Liver (tissue), 8 donors: ENCODE measurements at regions not wholly inside any gene's neighbourhood (a gene's known extent, or its start where the extent isn't known, plus 50 kb on each side); places are given as distances from the start of the nearest gene placed in this dataset.

Experiments
- DNase-seq: peaks from one replicate; pipeline ENCODE4 v3.0.0-alpha.2; 2017; ENCODE audit warnings: low spot score
- H3K27ac ChIP-seq, 2 donors: one replicate each; pipeline ENCODE4 v1.7.0; 2013; ENCODE audit warnings: inconsistent platforms in 2 of 2, low read length in 2 of 2, control low read depth in 1 of 2, low read depth in 1 of 2, mild to moderate bottlenecking in 1 of 2
- H3K27me3 ChIP-seq, 4 donors: one replicate each; pipeline versions ENCODE4 v1.6.1 to v1.7.0; 2013; ENCODE audit warnings: low read length in 3 of 4, inconsistent platforms in 1 of 4, mild to moderate bottlenecking in 1 of 4, moderate library complexity in 1 of 4; ENCODE audit not compliant: control insufficient read depth in 4 of 4, insufficient read depth in 4 of 4
- H3K36me3 ChIP-seq, 4 donors: one replicate each; pipeline versions ENCODE4 v1.6.1 to v1.7.0; 2013; ENCODE audit warnings: low read length in 3 of 4, mild to moderate bottlenecking in 3 of 4, low read depth in 1 of 4, moderate library complexity in 1 of 4; ENCODE audit not compliant: control insufficient read depth in 4 of 4, insufficient read depth in 3 of 4
- H3K4me1 ChIP-seq, 4 donors: one replicate each; pipeline versions ENCODE4 v1.6.1 to v1.7.0; 2013; ENCODE audit warnings: low read length in 3 of 4, mild to moderate bottlenecking in 3 of 4, moderate library complexity in 1 of 4; ENCODE audit not compliant: control insufficient read depth in 4 of 4, insufficient read depth in 4 of 4
- H3K4me3 ChIP-seq, 3 donors: one replicate each; pipeline versions ENCODE4 v1.6.1 to v1.7.0; 2013; ENCODE audit warnings: low read length in 3 of 3, control low read depth in 1 of 3, low read depth in 1 of 3, mild to moderate bottlenecking in 1 of 3
- H3K9ac ChIP-seq, 2 donors: one replicate each; pipeline ENCODE4 v1.7.0; 2013; ENCODE audit warnings: low read length in 2 of 2, mild to moderate bottlenecking in 2 of 2, moderate library complexity in 2 of 2, control low read depth in 1 of 2, low read depth in 1 of 2
- H3K9me3 ChIP-seq, 4 donors: one replicate each; pipeline versions ENCODE4 v1.6.1 to v1.7.0; 2013; ENCODE audit warnings: low read length in 3 of 4; ENCODE audit not compliant: control insufficient read depth in 4 of 4
- EGR1 ChIP-seq, 2 donors: IDR thresholded peaks; 2 replicates each; pipeline ENCODE4 v1.6.1; 2016 to 2018; ENCODE audit warnings: antibody characterized with exemption in 2 of 2, low read depth in 2 of 2
- FOXA1 ChIP-seq: IDR thresholded peaks from 2 replicates; pipeline ENCODE4 v1.6.1; 2016; ENCODE audit warnings: antibody characterized with exemption
- FOXA2 ChIP-seq: IDR thresholded peaks from 2 replicates; pipeline ENCODE4 v1.6.1; 2016; ENCODE audit warnings: antibody characterized with exemption
- GABPA ChIP-seq, 2 donors: IDR thresholded peaks in 1 of 2; conservative IDR thresholded peaks in 1 of 2; 2 replicates each; pipeline ENCODE4 v1.6.1; 2016; ENCODE audit warnings: antibody characterized with exemption in 2 of 2, mild to moderate bottlenecking in 1 of 2, moderate library complexity in 1 of 2
- HNF4A ChIP-seq, 2 donors: conservative IDR thresholded peaks; 2 replicates each; pipeline ENCODE4 v1.6.1; 2016; ENCODE audit warnings: antibody characterized with exemption in 2 of 2, mild to moderate bottlenecking in 2 of 2
- HNF4G ChIP-seq: IDR thresholded peaks from 2 replicates; pipeline ENCODE4 v1.6.1; 2016; ENCODE audit warnings: antibody characterized with exemption
- JUND ChIP-seq, 2 donors: IDR thresholded peaks; 2 replicates each; pipeline ENCODE4 v1.6.1; 2016; ENCODE audit warnings: antibody characterized with exemption in 2 of 2
- NR2F2 ChIP-seq: IDR thresholded peaks from 2 replicates; pipeline ENCODE4 v1.6.1; 2016; ENCODE audit warnings: antibody characterized with exemption
- RAD21 ChIP-seq, 2 donors: IDR thresholded peaks; 2 replicates each; pipeline ENCODE4 v1.6.1; 2016; ENCODE audit warnings: antibody characterized with exemption in 2 of 2, mild to moderate bottlenecking in 2 of 2
- RXRA ChIP-seq, 2 donors: IDR thresholded peaks; 2 replicates each; pipeline ENCODE4 v1.6.1; 2017 to 2018; ENCODE audit warnings: antibody characterized with exemption in 2 of 2, mild to moderate bottlenecking in 1 of 2
- SP1 ChIP-seq: IDR thresholded peaks from 2 replicates; pipeline ENCODE4 v1.6.1; 2018; ENCODE audit warnings: antibody characterized with exemption, mild to moderate bottlenecking
- TAF1 ChIP-seq: conservative IDR thresholded peaks from 2 replicates; pipeline ENCODE4 v1.6.1; 2016; ENCODE audit warnings: antibody characterized with exemption, mild to moderate bottlenecking
- YY1 ChIP-seq: IDR thresholded peaks from 2 replicates; pipeline ENCODE4 v1.6.1; 2016; ENCODE audit warnings: antibody characterized with exemption, mild to moderate bottlenecking
- WGBS: extraction: QIAGEN DNeasy Blood & Tissue Kit; methylation state at CpG from one replicate; pipeline ENCODE4 v1.1.7; 2013; 5-methylcytosine and 5-hydroxymethylcytosine counted together
- TF ChIP-seq, protein P1 (sequence below): IDR thresholded peaks from 2 replicates; pipeline ENCODE4 v1.6.1; 2016; ENCODE audit warnings: antibody characterized with exemption
- TF ChIP-seq, protein P2 (sequence below): IDR thresholded peaks from 2 replicates; pipeline ENCODE4 v1.6.1; 2016; ENCODE audit warnings: antibody characterized with exemption, mild to moderate bottlenecking
- TF ChIP-seq, protein P3 (sequence below): IDR thresholded peaks from 2 replicates; pipeline ENCODE4 v1.6.1; 2016; ENCODE audit warnings: antibody characterized with exemption
- TF ChIP-seq, protein P4 (sequence below): IDR thresholded peaks from 2 replicates; pipeline ENCODE4 v1.6.1; 2016; ENCODE audit warnings: antibody characterized with exemption
- TF ChIP-seq, protein P5 (sequence below): fragments of 150-350 bp; IDR thresholded peaks from 2 replicates; pipeline ENCODE4 v1.5.1; 2017; ENCODE audit warnings: improper control_type of control experiment, low read depth, low read length; ENCODE audit not compliant: missing input control
- donor health status: healthy.
- donor health status: healthy.
- donor health status: healthy.
- donor health status: healthy.
- donor health status: healthy.

DNA sequence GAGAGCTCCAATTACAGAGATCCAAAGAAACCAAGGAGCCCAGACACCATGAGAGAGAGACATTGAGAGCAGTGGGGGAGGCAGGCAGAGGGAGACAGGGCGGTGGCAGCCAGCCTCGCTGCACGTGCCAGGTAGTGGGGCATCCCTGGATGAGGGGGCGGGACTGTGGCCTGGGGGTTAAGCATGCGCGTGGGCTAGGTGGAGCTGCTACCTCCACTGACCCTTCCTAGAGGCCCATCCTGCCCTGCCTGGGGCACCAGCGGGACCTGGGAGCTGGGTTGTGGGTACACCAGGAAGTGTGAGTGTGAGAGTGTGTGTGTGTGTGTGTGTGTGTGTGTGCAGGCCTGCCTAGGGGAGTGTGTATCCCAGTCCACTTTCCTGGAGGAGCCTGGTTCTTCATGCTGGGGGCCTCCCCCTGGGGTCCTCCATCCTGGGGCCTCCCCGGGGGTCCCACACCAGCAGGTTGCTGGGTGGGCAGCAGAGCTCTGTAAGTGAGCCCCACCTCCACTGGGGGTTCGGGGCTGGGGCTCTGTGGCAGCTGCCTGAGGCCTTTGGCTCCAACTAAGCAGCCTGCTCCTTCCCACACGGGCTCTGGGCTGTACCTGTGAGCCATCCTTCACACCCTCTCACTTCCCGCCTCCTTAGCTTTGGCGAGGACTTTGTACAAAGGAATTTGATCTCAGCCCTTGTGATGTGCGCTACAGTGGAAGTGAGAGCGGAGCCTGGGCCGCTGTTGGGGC is 127.4 kb downstream of the IRF8 start:
- H3K4me1 ChIP-seq, result peaks cover 0 to 2% (median 0%) of the 10 kb centered on the region in 4 donors

More for the DNA sequence above, 127.4 kb downstream of the IRF8 start:
- 75% methylated on average over 15 of the region's 15 CpGs for WGBS
- peaks cover 0 to 10% (median 0%) of the 10 kb centered on the region in 4 donors for H3K27me3 ChIP-seq
- H3K9me3 ChIP-seq, result peaks cover 0 to 18% (median 3%) of the 10 kb centered on the region in 4 donors
- TF ChIP-seq SP1, result no peak
- no peak for TF ChIP-seq FOXA2
- no peak for TF ChIP-seq HNF4G
- no peak for TF ChIP-seq EGR1 (IDR thresholded peaks at IDR 0.05; ENCODE audit: low read depth in 2 of 2)
- TF ChIP-seq, protein P1, sequence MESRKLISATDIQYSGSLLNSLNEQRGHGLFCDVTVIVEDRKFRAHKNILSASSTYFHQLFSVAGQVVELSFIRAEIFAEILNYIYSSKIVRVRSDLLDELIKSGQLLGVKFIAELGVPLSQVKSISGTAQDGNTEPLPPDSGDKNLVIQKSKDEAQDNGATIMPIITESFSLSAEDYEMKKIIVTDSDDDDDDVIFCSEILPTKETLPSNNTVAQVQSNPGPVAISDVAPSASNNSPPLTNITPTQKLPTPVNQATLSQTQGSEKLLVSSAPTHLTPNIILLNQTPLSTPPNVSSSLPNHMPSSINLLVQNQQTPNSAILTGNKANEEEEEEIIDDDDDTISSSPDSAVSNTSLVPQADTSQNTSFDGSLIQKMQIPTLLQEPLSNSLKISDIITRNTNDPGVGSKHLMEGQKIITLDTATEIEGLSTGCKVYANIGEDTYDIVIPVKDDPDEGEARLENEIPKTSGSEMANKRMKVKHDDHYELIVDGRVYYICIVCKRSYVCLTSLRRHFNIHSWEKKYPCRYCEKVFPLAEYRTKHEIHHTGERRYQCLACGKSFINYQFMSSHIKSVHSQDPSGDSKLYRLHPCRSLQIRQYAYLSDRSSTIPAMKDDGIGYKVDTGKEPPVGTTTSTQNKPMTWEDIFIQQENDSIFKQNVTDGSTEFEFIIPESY, result no peak
- TF ChIP-seq, protein P2, sequence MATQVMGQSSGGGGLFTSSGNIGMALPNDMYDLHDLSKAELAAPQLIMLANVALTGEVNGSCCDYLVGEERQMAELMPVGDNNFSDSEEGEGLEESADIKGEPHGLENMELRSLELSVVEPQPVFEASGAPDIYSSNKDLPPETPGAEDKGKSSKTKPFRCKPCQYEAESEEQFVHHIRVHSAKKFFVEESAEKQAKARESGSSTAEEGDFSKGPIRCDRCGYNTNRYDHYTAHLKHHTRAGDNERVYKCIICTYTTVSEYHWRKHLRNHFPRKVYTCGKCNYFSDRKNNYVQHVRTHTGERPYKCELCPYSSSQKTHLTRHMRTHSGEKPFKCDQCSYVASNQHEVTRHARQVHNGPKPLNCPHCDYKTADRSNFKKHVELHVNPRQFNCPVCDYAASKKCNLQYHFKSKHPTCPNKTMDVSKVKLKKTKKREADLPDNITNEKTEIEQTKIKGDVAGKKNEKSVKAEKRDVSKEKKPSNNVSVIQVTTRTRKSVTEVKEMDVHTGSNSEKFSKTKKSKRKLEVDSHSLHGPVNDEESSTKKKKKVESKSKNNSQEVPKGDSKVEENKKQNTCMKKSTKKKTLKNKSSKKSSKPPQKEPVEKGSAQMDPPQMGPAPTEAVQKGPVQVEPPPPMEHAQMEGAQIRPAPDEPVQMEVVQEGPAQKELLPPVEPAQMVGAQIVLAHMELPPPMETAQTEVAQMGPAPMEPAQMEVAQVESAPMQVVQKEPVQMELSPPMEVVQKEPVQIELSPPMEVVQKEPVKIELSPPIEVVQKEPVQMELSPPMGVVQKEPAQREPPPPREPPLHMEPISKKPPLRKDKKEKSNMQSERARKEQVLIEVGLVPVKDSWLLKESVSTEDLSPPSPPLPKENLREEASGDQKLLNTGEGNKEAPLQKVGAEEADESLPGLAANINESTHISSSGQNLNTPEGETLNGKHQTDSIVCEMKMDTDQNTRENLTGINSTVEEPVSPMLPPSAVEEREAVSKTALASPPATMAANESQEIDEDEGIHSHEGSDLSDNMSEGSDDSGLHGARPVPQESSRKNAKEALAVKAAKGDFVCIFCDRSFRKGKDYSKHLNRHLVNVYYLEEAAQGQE, result no peak
- TF ChIP-seq HNF4A (conservative IDR thresholded peaks at IDR 0.05), result no peak
- no peak for TF ChIP-seq RAD21 (IDR thresholded peaks at IDR 0.05)
- no peak for TF ChIP-seq TAF1
- TF ChIP-seq, protein P3, sequence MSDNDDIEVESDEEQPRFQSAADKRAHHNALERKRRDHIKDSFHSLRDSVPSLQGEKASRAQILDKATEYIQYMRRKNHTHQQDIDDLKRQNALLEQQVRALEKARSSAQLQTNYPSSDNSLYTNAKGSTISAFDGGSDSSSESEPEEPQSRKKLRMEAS, result no peak
- TF ChIP-seq GABPA (IDR thresholded peaks at IDR 0.05 in 1 of 2, conservative IDR thresholded peaks at IDR 0.05 in 1 of 2), result no peak
- no peak for TF ChIP-seq RXRA (IDR thresholded peaks at IDR 0.05)
- TF ChIP-seq, protein P4, sequence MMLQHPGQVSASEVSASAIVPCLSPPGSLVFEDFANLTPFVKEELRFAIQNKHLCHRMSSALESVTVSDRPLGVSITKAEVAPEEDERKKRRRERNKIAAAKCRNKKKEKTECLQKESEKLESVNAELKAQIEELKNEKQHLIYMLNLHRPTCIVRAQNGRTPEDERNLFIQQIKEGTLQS, result no peak
- TF ChIP-seq YY1, result no peak
- TF ChIP-seq NR2F2, result no peak
- no peak for TF ChIP-seq JUND (IDR thresholded peaks at IDR 0.05)
- TF ChIP-seq, protein P5, sequence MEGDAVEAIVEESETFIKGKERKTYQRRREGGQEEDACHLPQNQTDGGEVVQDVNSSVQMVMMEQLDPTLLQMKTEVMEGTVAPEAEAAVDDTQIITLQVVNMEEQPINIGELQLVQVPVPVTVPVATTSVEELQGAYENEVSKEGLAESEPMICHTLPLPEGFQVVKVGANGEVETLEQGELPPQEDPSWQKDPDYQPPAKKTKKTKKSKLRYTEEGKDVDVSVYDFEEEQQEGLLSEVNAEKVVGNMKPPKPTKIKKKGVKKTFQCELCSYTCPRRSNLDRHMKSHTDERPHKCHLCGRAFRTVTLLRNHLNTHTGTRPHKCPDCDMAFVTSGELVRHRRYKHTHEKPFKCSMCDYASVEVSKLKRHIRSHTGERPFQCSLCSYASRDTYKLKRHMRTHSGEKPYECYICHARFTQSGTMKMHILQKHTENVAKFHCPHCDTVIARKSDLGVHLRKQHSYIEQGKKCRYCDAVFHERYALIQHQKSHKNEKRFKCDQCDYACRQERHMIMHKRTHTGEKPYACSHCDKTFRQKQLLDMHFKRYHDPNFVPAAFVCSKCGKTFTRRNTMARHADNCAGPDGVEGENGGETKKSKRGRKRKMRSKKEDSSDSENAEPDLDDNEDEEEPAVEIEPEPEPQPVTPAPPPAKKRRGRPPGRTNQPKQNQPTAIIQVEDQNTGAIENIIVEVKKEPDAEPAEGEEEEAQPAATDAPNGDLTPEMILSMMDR, result no peak
- no peak for TF ChIP-seq FOXA1
- no peak overlapping the region for H3K27ac ChIP-seq
- DNase-seq, result no peak
- H3K4me3 ChIP-seq, result no peak overlapping the region
- H3K9ac ChIP-seq, result no peak overlapping the region
- no peaks in the 10 kb centered on the region for H3K36me3 ChIP-seq
